Astrocyte (in vitro differentiated cells and primary cell): ENCODE measurements at regions not wholly inside any gene's neighbourhood (a gene's known extent, or its start where the extent isn't known, plus 50 kb on each side); places are given as distances from the start of the nearest gene placed in this dataset.

ENCODE experiments used
- DNase-seq: peaks from one replicate; pipeline ENCODE4 v3.0.0-alpha.2; 2010; ENCODE audit warnings: low read depth
- FAIRE-seq: peaks from 2 replicates; lab custom pipeline; 2011; peaks lifted over from hg19 to GRCh38; lab: Jason Lieb, UNC
- H2AFZ ChIP-seq: 2 replicates; pipeline ENCODE4 v1.6.0; 2012; ENCODE audit warnings: low read depth, low read length, inconsistent platforms
- H3K27ac ChIP-seq: 2 replicates; pipeline ENCODE4 v1.5.1; 2011; ENCODE audit warnings: low read depth, low read length, inconsistent platforms
- H3K27me3 ChIP-seq: 2 replicates; pipeline ENCODE4 v1.6.0; 2011; ENCODE audit warnings: low read length, inconsistent platforms; ENCODE audit not compliant: insufficient read depth
- H3K36me3 ChIP-seq: 2 replicates; pipeline ENCODE4 v1.5.1; 2011; ENCODE audit warnings: low read length, inconsistent platforms; ENCODE audit not compliant: insufficient read depth
- H3K4me1 ChIP-seq: 2 replicates; pipeline ENCODE4 v1.5.1; 2011; ENCODE audit warnings: low read length, inconsistent platforms; ENCODE audit not compliant: insufficient read depth
- H3K4me2 ChIP-seq: 2 replicates; pipeline ENCODE4 v1.6.0; 2012; ENCODE audit warnings: low read length, inconsistent platforms
- H3K4me3 ChIP-seq: 2 replicates; pipeline ENCODE4 v1.5.1; 2011; ENCODE audit warnings: low read depth, mild to moderate bottlenecking, low read length, inconsistent platforms; ENCODE audit not compliant: insufficient read depth
- H3K79me2 ChIP-seq: 2 replicates; pipeline ENCODE4 v1.6.0; 2012; ENCODE audit warnings: mild to moderate bottlenecking, low read length, inconsistent platforms; ENCODE audit not compliant: insufficient read depth
- H3K9ac ChIP-seq: 2 replicates; pipeline ENCODE4 v1.6.0; 2012; ENCODE audit warnings: mild to moderate bottlenecking, low read length, inconsistent platforms
- H3K9me3 ChIP-seq: 2 replicates; pipeline ENCODE4 v1.5.1; 2012; ENCODE audit warnings: low read depth, mild to moderate bottlenecking, low read length, inconsistent platforms; ENCODE audit not compliant: insufficient read depth
- H4K20me1 ChIP-seq: 2 replicates; pipeline ENCODE4 v1.6.0; 2012; ENCODE audit warnings: low read length, inconsistent platforms; ENCODE audit not compliant: insufficient read depth
- H3K27ac Mint-ChIP-seq: one replicate; pipeline ENCODE4 v1.8.0; 2021; ENCODE audit warnings: mild to moderate bottlenecking, mixed read lengths; ENCODE audit not compliant: unreplicated experiment
- H3K27me3 Mint-ChIP-seq: one replicate; pipeline ENCODE4 v1.8.0; 2021; ENCODE audit warnings: low read depth, mixed read lengths; ENCODE audit not compliant: unreplicated experiment
- H3K36me3 Mint-ChIP-seq: one replicate; pipeline ENCODE4 v1.8.0; 2021; ENCODE audit warnings: low read depth, mixed read lengths; ENCODE audit not compliant: unreplicated experiment
- H3K4me1 Mint-ChIP-seq: one replicate; pipeline ENCODE4 v1.8.0; 2021; ENCODE audit warnings: low read depth, mixed read lengths; ENCODE audit not compliant: unreplicated experiment
- H3K4me3 Mint-ChIP-seq: one replicate; pipeline ENCODE4 v1.8.0; 2021; ENCODE audit warnings: mild to moderate bottlenecking, moderate library complexity, mixed read lengths; ENCODE audit not compliant: unreplicated experiment
- H3K9me3 Mint-ChIP-seq: one replicate; pipeline ENCODE4 v1.8.0; 2021; ENCODE audit warnings: mild to moderate bottlenecking, mixed read lengths; ENCODE audit not compliant: unreplicated experiment
- CTCF ChIP-seq: IDR thresholded peaks from 2 replicates; pipeline ENCODE4 v1.5.1; 2011; ENCODE audit warnings: low read depth, mild to moderate bottlenecking, inconsistent platforms, low read length, moderate library complexity; ENCODE audit not compliant: insufficient read depth
- EZH2 ChIP-seq: IDR thresholded peaks from 2 replicates; pipeline ENCODE4 v1.6.1; 2012; ENCODE audit warnings: mild to moderate bottlenecking, low read length, inconsistent platforms; ENCODE audit not compliant: insufficient read depth

GRCh38 chr2:190137561-190137960 lies 75.0 kb upstream of the MSTN start:
- H3K4me3 ChIP-seq: no peak overlapping the region
- H3K4me2 ChIP-seq: no peak overlapping the region
- H3K79me2 ChIP-seq: no peaks in the 10 kb centered on the region
- Mint-ChIP-seq H3K27me3 (no peaks in the 10 kb centered on the region), H3K4me1 (no peaks in the 10 kb centered on the region), H3K9me3 (peaks cover 17% of the 10 kb centered on the region), H3K4me3 (no peak overlapping the region), H3K27ac (no peak overlapping the region), H3K36me3 (peaks cover 3% of the 10 kb centered on the region)
- no peak for DNase-seq
- TF ChIP-seq CTCF: no peak
- TF ChIP-seq EZH2: no peak
- no peaks in the 10 kb centered on the region for H3K36me3 ChIP-seq
- H4K20me1 ChIP-seq: no peaks in the 10 kb centered on the region
- no peak overlapping the region for H2AFZ ChIP-seq
- peaks cover 7% of the 10 kb centered on the region for H3K9me3 ChIP-seq
- H3K4me1 ChIP-seq: no peaks in the 10 kb centered on the region
- FAIRE-seq: no peak
- no peaks in the 10 kb centered on the region for H3K27me3 ChIP-seq
- H3K9ac ChIP-seq: no peak overlapping the region
- no peak overlapping the region for H3K27ac ChIP-seq

DNA sequence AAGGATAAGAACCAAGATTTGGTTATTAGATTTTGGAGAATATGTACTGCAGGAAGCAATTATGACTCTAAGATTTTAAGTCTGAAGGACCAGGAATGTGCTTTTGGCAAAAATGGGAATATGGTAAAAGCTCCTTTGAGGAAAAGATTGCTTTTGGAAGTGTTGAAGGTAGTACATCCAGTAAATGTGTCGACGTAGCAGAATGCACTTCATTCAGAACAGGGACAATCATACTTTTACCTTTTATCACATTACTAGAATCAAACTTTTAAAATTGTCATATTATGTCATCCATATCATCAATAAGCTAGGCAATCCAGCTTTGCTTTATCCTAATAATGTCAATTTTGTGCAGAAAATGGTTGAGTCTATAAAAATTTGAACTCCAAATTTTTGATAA lies 74.3 kb upstream of the MSTN start:
- Histone ChIP-seq H3K9ac (no peak overlapping the region), H3K27ac (no peak overlapping the region), H3K79me2 (no peaks in the 10 kb centered on the region), H3K36me3 (no peaks in the 10 kb centered on the region), H2AFZ (no peak overlapping the region), H3K9me3 (peaks cover 7% of the 10 kb centered on the region), H3K4me1 (no peaks in the 10 kb centered on the region), H4K20me1 (no peaks in the 10 kb centered on the region), H3K4me3 (no peak overlapping the region), H3K4me2 (no peak overlapping the region), H3K27me3 (no peaks in the 10 kb centered on the region)
- Mint-ChIP-seq H3K36me3 (peaks cover 3% of the 10 kb centered on the region), H3K4me3 (no peak overlapping the region), H3K4me1 (no peaks in the 10 kb centered on the region), H3K27ac (no peak overlapping the region), H3K9me3 (peaks cover 16% of the 10 kb centered on the region), H3K27me3 (no peaks in the 10 kb centered on the region)
- no peak for TF ChIP-seq EZH2
- TF ChIP-seq CTCF: no peak
- FAIRE-seq (no peak), DNase-seq (no peak)

DNA sequence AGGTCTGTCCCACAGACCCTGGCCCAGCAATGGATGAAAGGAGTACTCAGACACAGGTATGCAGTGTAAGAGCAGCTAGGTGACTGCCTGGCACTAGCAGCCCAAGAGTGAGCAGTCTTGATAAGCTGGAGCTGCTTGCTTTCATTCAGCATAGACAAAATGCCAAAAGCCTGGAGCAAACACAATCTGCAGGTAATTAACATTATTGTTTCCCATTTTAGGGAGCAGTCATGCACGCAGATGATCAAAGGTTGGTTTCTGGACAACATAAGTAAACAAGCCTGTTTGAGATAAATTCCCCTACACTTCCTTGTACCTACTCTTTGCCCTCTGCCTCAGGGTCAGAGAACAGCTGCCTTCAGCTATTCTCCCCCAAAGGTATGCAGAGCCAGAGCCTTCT lies 73.7 kb upstream of the MSTN start:
- H3K4me1 ChIP-seq: no peaks in the 10 kb centered on the region
- no peak overlapping the region for H3K27ac Mint-ChIP-seq
- H3K4me3 Mint-ChIP-seq: no peak overlapping the region
- H3K27me3 ChIP-seq: no peaks in the 10 kb centered on the region
- DNase-seq (no peak), FAIRE-seq (no peak)
- no peak overlapping the region for H3K4me2 ChIP-seq
- peaks cover 3% of the 10 kb centered on the region for H3K36me3 Mint-ChIP-seq
- TF ChIP-seq CTCF (no peak), EZH2 (no peak)
- H3K36me3 ChIP-seq: no peaks in the 10 kb centered on the region
- no peak overlapping the region for H2AFZ ChIP-seq
- no peak overlapping the region for H3K27ac ChIP-seq
- no peaks in the 10 kb centered on the region for H3K79me2 ChIP-seq
- peaks cover 7% of the 10 kb centered on the region for H3K9me3 ChIP-seq
- H3K4me3 ChIP-seq: no peak overlapping the region
- H3K9me3 Mint-ChIP-seq: peaks cover 14% of the 10 kb centered on the region
- no peaks in the 10 kb centered on the region for H3K27me3 Mint-ChIP-seq
- H3K9ac ChIP-seq: no peak overlapping the region
- no peaks in the 10 kb centered on the region for H4K20me1 ChIP-seq
- no peaks in the 10 kb centered on the region for H3K4me1 Mint-ChIP-seq
